ENCODE measurements at regions not wholly inside any gene's neighbourhood (a gene's known extent, or its start where the extent isn't known, plus 50 kb on each side); places are given as distances from the start of the nearest gene placed in this dataset.

- TF ChIP-seq CTCF (IDR thresholded peaks at IDR 0.05; ENCODE audit: low read depth, low read length): no peak
- H3K27me3 ChIP-seq: no peaks in the 10 kb centered on the region
- H3K4me3 ChIP-seq: no peak overlapping the region
- no peaks in the 10 kb centered on the region for H3K36me3 ChIP-seq
- H3K9me3 ChIP-seq (ENCODE audit: low read depth): no peaks in the 10 kb centered on the region
- no peak for DNase-seq (ENCODE audit: low read depth in 1 of 2, low spot score in 1 of 2)
- H3K4me1 ChIP-seq (ENCODE audit: low read depth): no peaks in the 10 kb centered on the region
- H3K27ac ChIP-seq: no peak overlapping the region
Measured at GRCh38 chr1:106571109-106571508, 485.4 kb upstream of the PRMT6 start.

GRCh38 chr1:106584107-106584506 is 472.4 kb upstream of the PRMT6 start:
- TF ChIP-seq CTCF (IDR thresholded peaks at IDR 0.05; ENCODE audit: low read depth, low read length): no peak
- DNase-seq (ENCODE audit: low read depth in 1 of 2, low spot score in 1 of 2): no peak
- Histone ChIP-seq H3K36me3 (no peaks in the 10 kb centered on the region), H3K27me3 (no peaks in the 10 kb centered on the region), H3K4me1 (ENCODE audit: low read depth) (peaks cover 7% of the 10 kb centered on the region), H3K9me3 (ENCODE audit: low read depth) (no peaks in the 10 kb centered on the region), H3K4me3 (no peak overlapping the region), H3K27ac (no peak overlapping the region)

- no peak for TF ChIP-seq CTCF (IDR thresholded peaks at IDR 0.05; ENCODE audit: low read depth, low read length)
- no peaks in the 10 kb centered on the region for H3K36me3 ChIP-seq
- no peaks in the 10 kb centered on the region for H3K27me3 ChIP-seq
- no peaks in the 10 kb centered on the region for H3K9me3 ChIP-seq (ENCODE audit: low read depth)
- H3K4me1 ChIP-seq (ENCODE audit: low read depth): peaks cover 7% of the 10 kb centered on the region
- H3K4me3 ChIP-seq: no peak overlapping the region
- H3K27ac ChIP-seq: no peak overlapping the region
- DNase-seq (ENCODE audit: low read depth in 1 of 2, low spot score in 1 of 2): no peak
Measured at GRCh38 chr1:106584676-106585075, 471.8 kb upstream of the PRMT6 start.

GRCh38 chr1:106600626-106601025 is 455.8 kb upstream of the PRMT6 start:
- no peak overlapping the region for H3K27ac ChIP-seq
- no peak overlapping the region for H3K4me3 ChIP-seq
- DNase-seq (ENCODE audit: low read depth in 1 of 2, low spot score in 1 of 2): no peak
- no peaks in the 10 kb centered on the region for H3K36me3 ChIP-seq
- H3K27me3 ChIP-seq: no peaks in the 10 kb centered on the region
- no peaks in the 10 kb centered on the region for H3K4me1 ChIP-seq (ENCODE audit: low read depth)
- TF ChIP-seq CTCF (IDR thresholded peaks at IDR 0.05; ENCODE audit: low read depth, low read length): no peak
- no peaks in the 10 kb centered on the region for H3K9me3 ChIP-seq (ENCODE audit: low read depth)

- no peaks in the 10 kb centered on the region for H3K9me3 ChIP-seq (ENCODE audit: low read depth)
- no peaks in the 10 kb centered on the region for H3K4me1 ChIP-seq (ENCODE audit: low read depth)
- DNase-seq (ENCODE audit: low read depth in 1 of 2, low spot score in 1 of 2): no peak
- no peak overlapping the region for H3K4me3 ChIP-seq
- no peak for TF ChIP-seq CTCF (IDR thresholded peaks at IDR 0.05; ENCODE audit: low read depth, low read length)
- no peaks in the 10 kb centered on the region for H3K36me3 ChIP-seq
- H3K27me3 ChIP-seq: no peaks in the 10 kb centered on the region
- no peak overlapping the region for H3K27ac ChIP-seq
Measured at GRCh38 chr1:106603616-106604015, 452.9 kb upstream of the PRMT6 start.

GRCh38 chr1:106608841-106609240 is 447.6 kb upstream of the PRMT6 start:
- H3K27me3 ChIP-seq: no peaks in the 10 kb centered on the region
- no peak for TF ChIP-seq CTCF (IDR thresholded peaks at IDR 0.05; ENCODE audit: low read depth, low read length)
- no peaks in the 10 kb centered on the region for H3K9me3 ChIP-seq (ENCODE audit: low read depth)
- no peak overlapping the region for H3K27ac ChIP-seq
- H3K4me3 ChIP-seq: no peak overlapping the region
- no peaks in the 10 kb centered on the region for H3K4me1 ChIP-seq (ENCODE audit: low read depth)
- H3K36me3 ChIP-seq: no peaks in the 10 kb centered on the region
- DNase-seq (ENCODE audit: low read depth in 1 of 2, low spot score in 1 of 2): no peak

Measured in cardiac muscle cell (in vitro differentiated cells and primary cell).